ENCODE measurements at regions not wholly inside any gene's neighbourhood (a gene's known extent, or its start where the extent isn't known, plus 50 kb on each side); places are given as distances from the start of the nearest gene placed in this dataset.

DNA sequence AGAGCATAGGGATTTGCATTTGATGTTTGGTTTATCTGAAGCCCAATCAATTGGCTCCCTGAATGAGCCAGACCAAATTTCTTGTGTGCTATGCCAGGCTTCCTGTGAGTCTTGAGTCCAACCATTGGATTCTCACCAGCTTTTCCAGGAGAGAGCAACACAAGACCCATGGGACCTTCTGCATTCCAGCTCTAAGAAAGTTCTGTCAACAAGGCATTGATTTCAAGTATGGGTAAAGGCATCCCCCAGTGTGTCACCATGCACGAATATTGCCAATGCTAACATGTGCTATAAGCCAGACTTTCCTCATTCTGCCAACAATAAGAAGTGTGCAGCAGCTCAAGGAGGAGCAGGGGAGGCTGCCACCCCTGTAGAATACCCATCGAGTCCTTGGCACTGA, 266.6 kb downstream of the ETAA1 start:
- TF ChIP-seq, protein P1, sequence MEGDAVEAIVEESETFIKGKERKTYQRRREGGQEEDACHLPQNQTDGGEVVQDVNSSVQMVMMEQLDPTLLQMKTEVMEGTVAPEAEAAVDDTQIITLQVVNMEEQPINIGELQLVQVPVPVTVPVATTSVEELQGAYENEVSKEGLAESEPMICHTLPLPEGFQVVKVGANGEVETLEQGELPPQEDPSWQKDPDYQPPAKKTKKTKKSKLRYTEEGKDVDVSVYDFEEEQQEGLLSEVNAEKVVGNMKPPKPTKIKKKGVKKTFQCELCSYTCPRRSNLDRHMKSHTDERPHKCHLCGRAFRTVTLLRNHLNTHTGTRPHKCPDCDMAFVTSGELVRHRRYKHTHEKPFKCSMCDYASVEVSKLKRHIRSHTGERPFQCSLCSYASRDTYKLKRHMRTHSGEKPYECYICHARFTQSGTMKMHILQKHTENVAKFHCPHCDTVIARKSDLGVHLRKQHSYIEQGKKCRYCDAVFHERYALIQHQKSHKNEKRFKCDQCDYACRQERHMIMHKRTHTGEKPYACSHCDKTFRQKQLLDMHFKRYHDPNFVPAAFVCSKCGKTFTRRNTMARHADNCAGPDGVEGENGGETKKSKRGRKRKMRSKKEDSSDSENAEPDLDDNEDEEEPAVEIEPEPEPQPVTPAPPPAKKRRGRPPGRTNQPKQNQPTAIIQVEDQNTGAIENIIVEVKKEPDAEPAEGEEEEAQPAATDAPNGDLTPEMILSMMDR (IDR thresholded peaks at IDR 0.05 in 4 of 5, conservative IDR thresholded peaks at IDR 0.05 in 1 of 5) = no peak
- no peak for TF ChIP-seq POLR2A (IDR thresholded peaks at IDR 0.05)

All from gastrocnemius medialis (tissue), 4 donors.